Mesodermal cell (in vitro differentiated cells): ENCODE measurements at regions not wholly inside any gene's neighbourhood (a gene's known extent, or its start where the extent isn't known, plus 50 kb on each side); places are given as distances from the start of the nearest gene placed in this dataset.

Source experiments
- H3K27ac ChIP-seq: 2 replicates; pipeline ENCODE4 v1.7.0; 2013; ENCODE audit warnings: mild to moderate bottlenecking, low read depth, low read length, moderate library complexity; ENCODE audit not compliant: severe bottlenecking
- H3K36me3 ChIP-seq: 2 replicates; pipeline ENCODE4 v1.7.1; 2013; ENCODE audit warnings: mild to moderate bottlenecking, low read length, moderate library complexity; ENCODE audit not compliant: control insufficient read depth, insufficient read depth
- H3K4me1 ChIP-seq: one replicate; pipeline ENCODE4 v1.7.1; 2013; ENCODE audit warnings: mild to moderate bottlenecking, low read length; ENCODE audit not compliant: insufficient read depth, control insufficient read depth, poor library complexity, severe bottlenecking
- H3K4me3 ChIP-seq: 2 replicates; pipeline ENCODE4 v1.7.0; 2013; ENCODE audit warnings: low read length, control low read depth, mild to moderate bottlenecking; ENCODE audit not compliant: insufficient read depth, poor library complexity, severe bottlenecking; ENCODE audit errors: extremely low read depth
- H3K9me3 ChIP-seq: 2 replicates; pipeline ENCODE4 v1.7.1; 2013; ENCODE audit warnings: mild to moderate bottlenecking, low read length, moderate library complexity; ENCODE audit not compliant: control insufficient read depth
- WGBS, 2 experiments: methylation state at CpG; one replicate each; pipeline ENCODE4 v1.1.5; 2013; ENCODE audit warnings: missing lambda C conversion rate in 2 of 2; ENCODE audit not compliant: insufficient coverage in 2 of 2; 5-methylcytosine and 5-hydroxymethylcytosine counted together

DNA sequence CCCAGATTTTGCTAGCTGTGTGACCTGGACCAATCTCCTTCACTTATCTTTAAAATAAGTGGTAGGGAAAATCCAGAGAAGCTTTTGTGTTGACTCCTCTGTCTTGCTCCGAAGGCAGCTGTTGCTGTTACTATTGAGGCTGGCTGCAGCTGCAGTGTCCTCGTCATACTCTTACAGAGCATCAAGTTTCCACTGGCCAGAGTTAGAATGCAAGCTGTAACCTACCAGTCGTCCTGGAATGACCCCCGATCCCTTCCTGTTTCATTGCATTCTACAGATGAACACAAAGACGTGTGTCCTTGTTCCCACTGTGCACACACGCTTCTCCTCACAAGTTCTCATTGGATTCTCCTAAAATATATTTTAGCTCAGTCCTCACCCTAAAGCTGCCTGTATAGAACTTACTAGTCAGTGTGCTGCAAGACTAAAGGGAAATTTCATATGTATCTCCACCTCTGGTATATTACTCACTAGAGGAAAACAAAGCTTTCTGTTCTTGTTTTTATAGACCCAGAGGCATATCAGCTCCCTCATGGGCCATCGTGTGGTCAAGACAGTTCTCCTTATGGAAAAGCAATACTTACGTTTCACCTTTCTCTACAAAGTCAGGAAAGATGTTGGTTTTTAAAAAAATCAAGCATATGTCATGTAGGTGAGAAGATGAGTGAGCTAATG is 589.8 kb downstream of the LMO7 start:
- Histone ChIP-seq H3K27ac (no peak overlapping the region), H3K4me3 (no peak overlapping the region), H3K36me3 (no peaks in the 10 kb centered on the region), H3K4me1 (no peaks in the 10 kb centered on the region), H3K9me3 (no peaks in the 10 kb centered on the region)
- WGBS, 2 experiments = 67 to 73% methylated on average over 5 to 6 of the region's 8 CpGs

DNA sequence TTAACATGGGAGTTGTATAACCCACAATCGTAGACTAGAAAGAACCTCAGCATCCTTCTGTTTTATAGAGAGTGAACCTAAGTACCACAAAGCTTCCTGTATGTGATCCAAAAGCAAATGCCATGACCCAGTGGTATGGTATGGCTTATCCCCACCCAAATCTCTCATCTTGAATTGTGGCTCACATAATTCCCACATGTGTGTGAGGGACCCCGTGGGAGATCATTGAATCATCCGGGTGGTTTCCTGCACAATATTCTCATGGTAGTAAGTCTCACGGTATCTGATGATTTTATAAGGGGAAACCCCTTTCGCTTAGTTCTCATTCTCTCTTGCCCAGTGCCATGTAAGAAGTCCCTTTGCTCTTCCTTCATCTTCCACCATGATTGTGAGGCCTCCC is 587.9 kb downstream of the LMO7 start:
- Histone ChIP-seq H3K4me3 (no peak overlapping the region), H3K9me3 (no peaks in the 10 kb centered on the region), H3K4me1 (no peaks in the 10 kb centered on the region), H3K27ac (no peak overlapping the region), H3K36me3 (no peaks in the 10 kb centered on the region)
- WGBS, 2 experiments = 93 to 100% methylated on average over 1 to 3 of the region's 5 CpGs

DNA sequence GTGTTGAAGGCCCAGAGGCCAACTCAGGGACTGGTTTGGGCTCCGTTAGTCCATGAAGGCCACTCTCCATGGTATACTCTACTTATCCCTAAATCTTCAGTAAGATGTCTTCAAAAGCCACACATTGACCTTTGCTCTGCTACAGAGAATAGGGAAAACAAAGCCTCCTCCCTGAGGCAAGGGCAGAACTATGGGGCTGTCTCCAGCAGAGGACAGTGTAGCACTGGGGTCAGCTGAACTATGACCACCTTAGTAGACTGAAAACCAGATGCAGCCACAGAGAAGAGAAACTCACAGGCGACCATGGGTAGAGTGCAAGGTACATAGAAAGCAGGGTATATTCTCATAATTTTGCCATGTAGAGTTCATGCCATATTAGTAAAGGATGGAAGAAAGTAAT is 587.4 kb downstream of the LMO7 start:
- WGBS, 2 experiments = 90 to 100% methylated on average over 2 of the region's 2 CpGs
- Histone ChIP-seq H3K9me3 (no peaks in the 10 kb centered on the region), H3K4me1 (no peaks in the 10 kb centered on the region), H3K27ac (no peak overlapping the region), H3K4me3 (no peak overlapping the region), H3K36me3 (no peaks in the 10 kb centered on the region)

DNA sequence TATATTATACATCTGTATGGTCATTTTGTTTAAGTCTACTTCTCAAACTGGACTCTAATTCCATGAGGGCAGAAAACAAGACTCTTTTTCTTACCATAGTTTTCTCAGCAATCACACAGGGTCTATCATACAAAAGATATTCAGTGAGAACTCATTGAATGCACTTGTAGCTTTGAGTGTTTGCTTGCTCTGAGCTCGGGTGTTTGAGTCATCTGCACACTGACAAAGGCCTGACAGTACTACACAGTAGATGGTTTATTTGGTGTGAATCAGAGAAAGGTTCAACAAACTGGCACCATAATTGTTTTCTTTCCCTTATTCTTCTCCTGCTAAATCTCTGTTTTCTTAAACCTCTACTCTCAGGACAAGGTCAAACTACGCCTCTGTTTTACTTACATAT is 586.4 kb downstream of the LMO7 start:
- Histone ChIP-seq H3K27ac (no peak overlapping the region), H3K4me1 (no peaks in the 10 kb centered on the region), H3K4me3 (no peak overlapping the region), H3K9me3 (no peaks in the 10 kb centered on the region), H3K36me3 (no peaks in the 10 kb centered on the region)
- 31 to 45% methylated on average over 1 of the region's 2 CpGs for WGBS, 2 experiments

DNA sequence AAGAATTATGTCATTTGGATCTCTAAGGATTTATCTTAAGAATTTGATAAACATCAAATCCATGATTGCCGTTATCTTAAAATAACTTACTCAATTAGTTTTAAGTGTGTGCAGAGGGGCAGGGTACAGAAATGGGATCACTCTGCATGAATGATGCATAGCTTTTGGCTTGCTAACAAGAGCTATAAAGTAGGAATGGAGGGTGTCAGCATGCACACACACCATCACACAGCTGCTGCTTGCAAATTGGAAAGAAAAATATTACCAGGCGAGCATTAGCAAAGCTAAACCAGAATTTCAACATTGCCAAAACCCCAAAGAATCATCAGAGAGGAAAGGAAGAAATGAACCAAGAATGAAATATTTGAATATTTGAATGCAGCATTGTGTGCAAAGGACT is 580.6 kb downstream of the LMO7 start:
- no peaks in the 10 kb centered on the region for H3K9me3 ChIP-seq
- no peak overlapping the region for H3K4me3 ChIP-seq
- no peak overlapping the region for H3K27ac ChIP-seq
- H3K4me1 ChIP-seq = no peaks in the 10 kb centered on the region
- H3K36me3 ChIP-seq = no peaks in the 10 kb centered on the region
- WGBS, 2 experiments = no CpG with 5 or more reads among the region's 2 CpGs

DNA sequence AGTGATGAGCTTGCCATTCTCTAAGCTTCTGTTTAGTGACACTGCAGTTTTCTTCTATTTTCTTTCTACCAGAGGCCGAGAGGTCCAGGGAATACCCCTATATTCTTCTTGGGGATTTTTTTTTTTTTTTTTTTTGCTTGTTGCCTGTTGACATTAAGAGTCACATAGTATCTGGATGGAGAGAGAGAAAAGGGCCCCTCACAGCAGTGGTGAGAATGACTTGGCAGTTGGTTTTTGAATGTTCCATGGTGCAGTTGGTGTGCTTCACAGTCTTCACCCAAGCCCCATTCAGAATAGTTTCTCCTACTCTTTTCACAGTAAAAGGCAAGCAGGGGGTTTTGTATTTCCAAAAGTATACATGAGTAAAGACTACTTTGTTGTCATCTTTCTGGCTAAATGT is 577.9 kb downstream of the LMO7 start:
- Histone ChIP-seq H3K27ac (no peak overlapping the region), H3K4me3 (no peak overlapping the region), H3K4me1 (no peaks in the 10 kb centered on the region), H3K9me3 (no peaks in the 10 kb centered on the region), H3K36me3 (no peaks in the 10 kb centered on the region)
- WGBS, 2 experiments = no CpG with 5 or more reads among the region's 1 CpG

DNA sequence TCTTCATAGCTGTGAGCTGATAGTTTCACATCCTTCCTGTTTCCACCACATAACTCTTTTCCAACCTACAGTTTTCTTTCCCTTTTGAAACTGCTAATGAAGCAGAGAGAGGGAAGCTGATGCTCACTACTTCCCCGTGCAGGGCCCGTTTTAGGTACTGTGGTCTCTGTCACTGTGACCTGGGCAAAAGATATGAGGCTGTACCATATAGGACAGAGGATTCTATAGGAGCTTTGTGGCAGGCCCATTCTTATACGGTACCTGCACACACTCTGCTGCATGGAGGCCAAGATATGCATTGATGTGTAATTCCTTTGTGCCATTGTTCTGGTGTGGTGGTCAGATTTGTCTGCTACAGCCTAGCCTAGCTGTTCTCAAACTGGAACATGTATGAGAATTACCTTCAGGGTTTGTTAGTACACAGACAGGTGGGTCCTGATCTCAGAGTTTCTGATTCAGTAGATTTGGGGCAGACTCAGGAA is 577.3 kb downstream of the LMO7 start:
- 67 to 74% methylated on average over 3 of the region's 3 CpGs for WGBS, 2 experiments
- H3K4me3 ChIP-seq = no peak overlapping the region
- no peak overlapping the region for H3K27ac ChIP-seq
- H3K9me3 ChIP-seq = no peaks in the 10 kb centered on the region
- H3K36me3 ChIP-seq = no peaks in the 10 kb centered on the region
- no peaks in the 10 kb centered on the region for H3K4me1 ChIP-seq

DNA sequence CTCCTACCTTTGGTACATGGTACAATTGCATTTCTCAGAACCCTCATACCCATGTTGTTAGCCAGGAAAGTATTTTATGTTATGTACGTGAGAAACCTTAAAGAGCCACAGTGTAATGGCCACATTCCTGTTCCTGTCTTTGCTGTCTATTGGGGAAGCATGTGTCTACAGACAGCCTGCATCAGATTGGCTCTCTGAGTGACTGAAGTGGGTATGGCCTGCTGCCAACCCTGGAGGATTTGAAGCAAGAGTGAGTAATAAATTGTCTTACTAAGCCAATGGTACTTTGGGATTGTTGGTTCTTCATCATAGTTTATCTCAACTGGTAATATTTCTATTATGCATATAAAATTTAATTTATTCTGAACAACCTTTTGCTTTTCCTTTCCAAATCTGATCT is 574.1 kb downstream of the LMO7 start:
- 100% methylated on average over 1 of the region's 1 CpG; no CpG with 5 or more reads in 1 of the 2 experiments for WGBS, 2 experiments
- no peaks in the 10 kb centered on the region for H3K4me1 ChIP-seq

DNA sequence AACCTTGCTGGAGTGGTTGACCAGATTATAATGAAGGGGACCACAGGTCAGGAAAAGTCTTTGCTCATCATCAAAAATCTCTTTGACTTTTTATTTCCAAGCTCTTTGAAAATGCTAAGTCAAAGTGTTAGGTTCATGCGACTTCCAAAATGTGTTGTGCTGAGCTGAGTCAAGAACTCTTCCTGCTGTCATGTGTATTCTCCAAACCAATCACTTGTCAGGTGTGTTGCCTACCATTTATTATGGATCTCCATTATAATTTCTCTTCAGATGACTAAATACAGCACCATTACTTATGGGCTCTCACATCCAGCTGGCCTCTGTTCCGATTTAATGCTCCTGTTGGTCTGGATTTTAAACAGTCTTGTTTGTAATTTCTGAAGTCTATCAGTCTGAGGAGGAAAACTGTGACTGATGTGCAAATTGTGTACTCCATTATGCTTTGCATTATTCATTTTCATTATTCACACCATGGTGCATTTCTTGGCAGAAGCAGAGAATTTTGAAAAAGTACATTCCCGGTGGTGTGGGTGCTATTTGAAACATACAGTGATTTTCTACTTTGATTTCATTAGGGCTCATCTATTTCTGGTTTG is 562.5 kb downstream of the LMO7 start:
- 78 to 80% methylated on average over 1 of the region's 3 CpGs for WGBS, 2 experiments
- H3K27ac ChIP-seq = no peak overlapping the region
- no peaks in the 10 kb centered on the region for H3K4me1 ChIP-seq
- no peaks in the 10 kb centered on the region for H3K36me3 ChIP-seq
- H3K9me3 ChIP-seq = no peaks in the 10 kb centered on the region
- no peak overlapping the region for H3K4me3 ChIP-seq

More for the DNA sequence above, 574.1 kb downstream of the LMO7 start:
- no peaks in the 10 kb centered on the region for H3K36me3 ChIP-seq
- H3K9me3 ChIP-seq = no peaks in the 10 kb centered on the region
- no peak overlapping the region for H3K4me3 ChIP-seq
- H3K27ac ChIP-seq = no peak overlapping the region

DNA sequence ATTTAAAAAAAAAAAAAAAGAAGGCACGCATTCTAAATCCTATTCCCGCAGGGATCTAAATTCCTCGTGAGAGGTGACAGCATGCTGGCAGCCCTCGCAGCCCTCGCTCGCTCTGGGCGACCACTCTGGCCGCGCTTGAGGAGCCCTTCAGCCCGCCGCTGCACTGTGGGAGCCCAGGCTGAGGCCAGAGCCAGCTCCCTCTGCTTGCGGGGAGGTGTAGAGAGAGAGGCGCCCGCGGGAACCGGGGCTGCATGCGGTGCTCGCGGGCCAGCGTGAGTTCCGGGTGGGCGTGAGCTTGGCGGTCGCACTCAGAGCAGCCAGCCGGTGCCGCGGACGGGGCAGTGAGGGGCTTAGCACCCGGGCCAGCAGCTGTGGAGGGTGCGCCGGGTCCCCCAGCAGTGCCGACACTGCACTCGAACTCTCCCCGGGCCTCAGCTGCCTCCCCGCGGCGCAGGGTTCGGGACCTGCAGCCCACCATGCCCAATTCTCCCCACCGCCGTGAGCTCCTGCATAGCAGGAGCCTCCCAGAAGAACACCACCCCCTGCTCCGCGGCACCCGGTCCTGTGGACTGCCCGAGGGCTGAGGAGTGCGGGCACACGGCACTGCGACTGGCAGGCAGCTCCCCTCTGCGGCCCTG is 553.9 kb downstream of the LMO7 start:
- Histone ChIP-seq H3K4me3 (no peak overlapping the region), H3K27ac (no peak overlapping the region), H3K36me3 (no peaks in the 10 kb centered on the region), H3K4me1 (no peaks in the 10 kb centered on the region), H3K9me3 (no peaks in the 10 kb centered on the region)
- 93% methylated on average over 26 to 46 of the region's 48 CpGs for WGBS, 2 experiments
